Activated CD8-positive, alpha-beta memory T cell treated with anti-CD3 and anti-CD28 coated beads for 4 hours (primary cell): ENCODE measurements at regions not wholly inside any gene's neighbourhood (a gene's known extent, or its start where the extent isn't known, plus 50 kb on each side); places are given as distances from the start of the nearest gene placed in this dataset.
"Not testable (repeated sequence)": the region's sequence is repeated elsewhere in the genome, so short reads cannot be mapped to it uniquely, and the experiment has no call there.

Experiments
- DNase-seq, 2 donors: peaks; one replicate each; pipeline ENCODE4 v3.0.0-alpha.2; 2020; ENCODE audit warnings: low read depth in 2 of 2

DNA sequence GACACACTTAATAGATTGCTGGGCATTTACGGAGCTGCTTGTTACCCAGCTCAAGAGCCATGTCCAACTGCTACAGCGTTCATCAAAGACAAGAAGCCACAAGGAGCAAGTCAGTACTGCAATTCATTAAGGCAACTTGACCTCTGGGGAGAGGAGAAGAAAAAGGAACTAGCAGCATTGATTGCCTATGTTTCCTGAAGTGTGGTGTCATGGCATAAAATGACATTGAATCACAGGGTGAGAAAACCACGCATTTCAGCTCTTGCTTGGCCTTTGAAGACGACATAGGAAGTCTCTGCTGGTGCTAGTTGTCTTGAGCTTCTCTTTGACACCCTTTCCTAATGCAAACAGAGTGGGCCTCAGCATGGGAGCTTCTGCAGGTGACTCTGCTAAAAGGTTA lies 139.1 kb downstream of the CDH26 start:
- DNase-seq, result no peak

- DNase-seq, result no peak
These were observed 142.6 kb downstream of the CDH26 start for GRCh38 chr20:60100780-60101179.

GRCh38 chr20:60101201-60101890 lies 143.1 kb downstream of the CDH26 start:
- no peak for DNase-seq

DNA sequence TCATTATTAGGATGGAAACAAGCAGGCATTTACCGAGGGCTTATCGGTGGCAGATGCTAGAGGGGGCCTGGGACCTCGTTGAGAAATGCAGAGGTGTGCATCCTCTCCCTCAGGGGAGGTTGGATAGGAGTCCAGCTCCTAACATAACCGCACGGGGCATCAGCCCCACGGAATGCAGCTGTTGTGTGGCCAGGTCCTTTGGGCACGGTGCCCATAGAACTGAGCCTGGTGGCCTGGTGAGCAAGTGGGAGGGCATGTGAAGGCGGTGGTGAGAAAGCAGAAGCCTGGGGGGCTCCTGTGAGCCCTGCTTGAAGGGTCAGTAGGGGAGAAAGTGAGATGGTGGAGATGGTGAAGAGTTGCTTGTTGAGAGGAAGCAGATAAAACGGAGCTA lies 143.7 kb downstream of the CDH26 start:
- DNase-seq, result no peak

GRCh38 chr20:60102665-60103210 lies 144.5 kb downstream of the CDH26 start:
- no peak for DNase-seq

GRCh38 chr20:60104993-60105803 lies 147.0 kb downstream of the CDH26 start:
- no peak for DNase-seq

DNA sequence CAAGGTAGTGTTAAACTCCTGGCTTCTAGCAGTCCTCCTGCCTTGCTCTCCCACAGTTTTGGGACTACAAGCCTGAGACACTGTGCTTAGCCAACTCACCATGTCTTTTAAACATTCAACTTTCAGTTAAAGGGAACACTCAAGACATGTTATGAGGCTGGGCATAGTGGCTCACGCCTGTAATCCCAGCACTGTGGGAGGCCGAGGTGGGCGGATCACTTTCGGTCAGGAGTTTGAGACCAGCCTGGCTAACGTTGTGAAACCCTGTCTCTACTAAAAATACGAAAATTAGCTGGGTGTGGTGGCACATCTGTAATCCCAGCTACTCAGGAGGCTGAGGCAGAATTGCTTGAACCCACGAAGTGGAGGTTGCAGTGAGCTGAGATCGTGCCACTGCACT lies 148.0 kb downstream of the CDH26 start:
- not testable (repeated sequence) for DNase-seq

DNA sequence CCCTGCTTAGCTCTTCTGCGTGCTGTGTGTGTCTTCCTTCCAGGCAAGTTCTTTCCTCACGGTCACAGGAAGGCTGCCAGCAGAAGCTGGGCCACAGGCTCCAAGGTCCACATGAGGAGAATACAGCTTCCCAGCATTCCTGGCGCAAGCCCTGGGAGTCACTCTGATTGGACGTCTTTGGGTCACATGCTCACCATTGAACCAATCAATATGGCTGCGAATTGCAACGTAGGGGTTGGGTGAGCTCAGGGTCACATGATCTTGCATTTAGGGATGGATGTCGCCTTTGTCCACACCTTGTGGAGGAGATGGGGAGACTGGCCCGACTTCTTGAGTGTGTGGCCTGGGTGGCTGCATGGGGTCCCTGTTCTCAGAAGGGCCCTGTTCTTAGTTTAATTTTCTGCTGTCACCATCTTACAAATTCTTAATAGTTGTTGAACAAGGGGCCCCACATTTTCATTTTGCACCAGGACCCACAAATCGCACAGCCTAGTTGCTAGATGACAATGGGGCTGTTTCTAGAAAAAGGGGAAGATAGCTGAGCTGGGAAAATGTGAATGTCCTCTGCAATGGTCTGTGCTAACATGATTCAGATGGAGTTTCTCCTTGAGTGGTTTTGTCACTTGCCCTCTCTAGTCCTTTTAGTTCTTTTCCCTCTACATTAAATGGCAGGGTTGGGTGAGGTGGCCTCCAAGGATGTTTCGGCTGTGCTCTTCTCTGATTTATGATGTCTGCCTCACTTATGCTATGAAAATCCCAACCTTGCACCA lies 149.6 kb downstream of the CDH26 start:
- DNase-seq, result no peak

DNA sequence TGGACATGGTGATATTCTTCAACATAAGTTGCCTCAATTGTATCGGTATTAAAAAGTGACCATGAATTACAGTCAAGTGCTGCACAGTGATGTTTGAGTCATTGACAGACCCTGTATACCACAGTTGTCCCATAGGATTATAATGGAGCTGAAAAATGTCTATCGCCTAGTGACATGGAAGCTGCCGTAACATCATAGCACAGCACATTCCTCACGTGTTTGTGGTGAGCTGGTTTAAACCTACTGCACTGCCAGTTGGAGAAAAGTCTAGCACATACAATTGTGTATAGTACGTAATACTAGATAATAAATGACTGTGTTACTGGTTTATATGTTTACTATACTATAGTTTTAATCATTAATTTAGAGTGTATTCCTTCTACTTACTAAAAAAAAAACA lies 150.2 kb downstream of the CDH26 start:
- DNase-seq, result no peak

GRCh38 chr20:60113024-60113724 lies 155.0 kb downstream of the CDH26 start:
- DNase-seq, result no peak

DNA sequence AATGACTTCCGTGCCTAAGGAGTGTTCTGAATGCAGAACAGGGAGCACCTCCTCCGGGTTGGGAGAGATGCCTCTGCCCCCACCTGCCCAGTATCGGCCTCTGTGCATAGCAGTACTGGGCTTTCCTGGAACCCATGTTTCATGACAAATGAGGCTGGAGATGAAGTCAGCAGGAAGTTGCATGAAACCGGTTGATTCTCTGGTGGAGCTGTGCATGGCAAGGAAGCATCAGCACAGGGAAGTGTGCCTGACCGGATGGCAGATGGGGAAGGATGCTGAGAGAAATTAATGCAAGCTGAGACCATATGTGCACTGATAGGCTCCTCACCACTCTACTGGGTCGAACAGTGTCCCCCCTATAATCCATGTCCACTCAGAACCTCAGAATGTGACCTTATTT lies 155.5 kb downstream of the CDH26 start:
- DNase-seq, result no peak

DNA sequence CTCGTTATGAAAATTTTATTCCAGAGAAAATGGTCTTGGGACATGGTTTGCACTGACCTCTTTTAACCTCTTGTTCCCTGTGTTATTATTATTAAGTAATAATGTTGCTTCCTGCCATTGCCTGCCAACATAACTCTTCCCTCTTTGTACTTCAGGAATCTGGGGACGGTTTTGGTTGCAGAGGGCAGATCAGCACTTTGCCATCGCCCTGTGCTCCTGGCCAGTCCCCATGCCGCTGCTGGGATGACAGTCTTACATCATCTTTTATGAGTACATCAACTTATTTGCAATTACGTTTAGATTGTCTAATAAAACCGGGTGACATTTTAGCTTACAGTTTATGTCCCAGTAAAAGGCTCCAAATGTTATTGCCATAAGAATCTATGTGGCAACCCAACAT lies 157.2 kb downstream of the CDH26 start:
- DNase-seq, result no peak

DNA sequence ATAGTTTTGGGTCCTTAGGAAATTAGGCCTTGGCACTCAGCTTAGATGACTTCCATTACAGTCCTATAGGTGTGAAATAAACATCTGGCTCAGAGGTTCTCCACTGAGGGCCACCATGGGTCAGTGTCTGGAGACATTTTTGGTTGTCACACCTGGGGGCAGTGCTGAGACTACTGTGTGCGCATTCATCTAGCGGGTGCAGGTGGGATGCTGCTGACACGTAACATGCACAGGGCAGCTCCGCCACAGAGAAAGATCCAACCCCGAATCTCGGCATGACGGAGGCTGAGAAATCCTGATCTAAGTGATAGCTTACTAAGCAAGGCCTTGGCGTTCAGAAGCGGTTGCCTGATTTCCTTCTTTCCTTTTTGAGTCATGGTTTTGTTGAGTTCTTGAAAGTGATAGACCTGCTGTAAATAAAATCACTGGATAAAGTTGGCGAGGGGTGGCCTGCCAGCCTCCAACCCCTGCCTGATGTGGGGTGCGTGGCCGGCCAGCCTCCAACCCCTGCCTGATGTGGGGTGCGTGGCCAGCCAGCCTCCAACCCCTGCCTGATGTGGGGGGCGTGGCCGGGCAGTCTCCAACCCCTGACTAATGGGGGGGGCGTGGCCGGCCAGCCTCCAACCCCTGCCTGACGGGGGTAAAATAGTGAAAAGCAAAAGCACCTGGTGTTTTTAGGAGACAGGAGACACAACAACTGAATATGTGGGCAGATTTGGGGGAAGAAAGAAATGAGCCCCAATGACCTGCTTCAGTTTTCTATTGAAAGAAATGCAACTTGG lies 158.1 kb downstream of the CDH26 start:
- DNase-seq, result no peak

GRCh38 chr20:60117065-60117464 lies 158.8 kb downstream of the CDH26 start:
- DNase-seq, result no peak

DNA sequence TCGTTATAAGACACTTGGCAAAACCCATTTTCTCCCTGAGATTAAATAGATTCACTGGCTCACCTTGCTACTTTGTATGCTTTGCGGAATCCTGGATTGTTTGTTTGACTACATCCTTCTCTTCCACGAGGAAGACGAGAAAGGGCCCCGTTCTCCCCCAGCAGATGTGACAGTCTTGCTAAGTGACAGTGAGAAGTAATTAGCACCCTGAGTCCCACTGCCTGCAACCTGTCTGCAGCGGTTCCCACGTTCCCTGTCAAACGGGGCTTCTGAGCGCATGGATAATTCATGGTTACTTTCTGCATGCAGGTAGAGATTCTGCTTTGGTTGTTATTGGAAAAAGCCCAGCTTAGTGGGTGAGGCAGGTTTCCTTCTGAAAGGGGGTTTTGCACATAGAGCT lies 163.7 kb downstream of the CDH26 start:
- DNase-seq, result no peak

DNA sequence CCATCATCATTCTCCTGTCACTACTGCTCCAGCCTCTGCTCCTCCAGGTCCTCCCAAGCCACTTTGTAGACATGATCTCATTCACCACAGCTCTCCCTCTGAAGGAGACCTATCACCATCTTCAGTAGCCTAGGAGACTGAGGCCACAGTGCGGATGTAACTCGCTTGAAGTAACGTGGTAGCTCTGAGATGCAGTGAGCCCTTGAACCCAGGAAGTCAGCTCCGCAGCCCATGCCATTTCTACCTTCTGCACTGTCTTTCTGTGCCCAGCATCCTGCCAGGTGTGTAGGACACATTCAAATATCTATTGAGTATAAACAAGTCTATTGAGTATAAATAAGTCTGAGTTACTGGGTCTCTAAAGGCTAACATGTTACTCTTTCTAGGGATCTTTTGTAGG lies 164.4 kb downstream of the CDH26 start:
- no peak for DNase-seq

GRCh38 chr20:60123096-60123495 lies 164.9 kb downstream of the CDH26 start:
- no peak for DNase-seq

DNA sequence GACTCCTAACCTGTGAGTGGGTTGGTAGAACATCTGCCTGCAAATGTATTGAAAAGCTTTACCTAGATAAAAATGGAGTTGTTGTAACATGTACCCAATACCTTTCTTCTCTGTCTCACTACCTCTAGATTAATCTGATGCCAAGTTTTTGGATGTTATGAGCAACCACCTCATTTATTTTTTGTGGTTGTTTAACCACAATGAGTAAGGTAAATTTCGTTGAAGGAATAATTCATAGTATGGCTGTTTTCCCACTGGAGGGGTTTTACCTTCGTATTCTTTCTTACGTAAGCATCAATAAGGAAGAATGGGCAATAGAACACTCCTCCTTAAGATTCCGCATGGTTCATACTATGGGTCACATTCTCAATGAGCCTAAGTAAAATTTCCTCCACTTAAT lies 165.4 kb downstream of the CDH26 start:
- DNase-seq, result no peak

DNA sequence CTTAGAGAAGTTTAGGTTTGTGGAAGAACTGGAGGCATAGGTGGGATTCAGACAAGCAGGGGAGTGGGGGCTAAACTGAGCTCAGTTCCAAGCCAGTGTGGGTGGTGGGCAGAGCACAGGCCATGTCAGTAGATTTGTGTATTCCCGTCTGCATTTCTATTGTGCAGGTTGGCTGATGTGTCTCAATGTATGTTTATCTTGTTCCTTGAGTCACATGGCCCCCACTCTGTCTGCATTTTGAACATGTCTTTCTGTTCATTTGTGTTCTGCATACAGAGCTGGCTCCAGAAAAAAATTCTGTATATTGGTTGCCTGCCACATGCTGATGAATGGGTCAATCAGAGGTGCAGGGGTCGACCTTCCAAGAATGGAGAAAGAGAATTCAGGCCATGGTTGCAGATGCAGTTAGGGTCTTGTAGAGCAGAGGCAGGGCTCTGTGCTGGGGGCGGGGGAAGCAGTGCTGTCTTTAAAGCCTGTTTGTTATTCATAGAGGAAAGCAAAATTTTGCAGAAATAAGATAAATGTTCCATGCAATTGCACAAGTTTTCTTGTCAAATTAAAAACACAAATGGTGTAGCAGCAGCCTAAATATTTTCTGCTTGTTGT lies 166.7 kb downstream of the CDH26 start:
- DNase-seq, result no peak

GRCh38 chr20:60125513-60125912 lies 167.3 kb downstream of the CDH26 start:
- DNase-seq, result no peak

DNA sequence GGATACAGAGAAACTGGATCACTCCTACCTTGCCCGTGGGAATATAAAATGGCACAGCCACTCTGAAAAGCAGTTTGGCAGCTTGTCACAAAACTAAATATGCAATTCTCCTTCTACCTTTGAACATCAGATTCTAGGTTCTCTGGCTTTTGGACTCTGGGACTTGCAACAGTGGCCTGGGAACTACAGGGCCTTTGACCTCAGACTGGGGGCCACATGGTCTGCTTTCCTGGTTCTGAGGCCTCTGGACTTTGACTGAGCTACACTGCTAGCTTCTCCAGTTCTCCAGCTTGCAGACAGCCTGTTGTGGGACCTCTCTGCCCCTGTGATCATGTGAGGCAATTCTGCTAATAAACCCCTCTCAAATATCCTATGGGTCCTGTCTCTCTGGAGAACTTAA lies 168.8 kb downstream of the CDH26 start:
- no peak for DNase-seq
